Colonic mucosa (tissue), 4 donors: ENCODE measurements at regions not wholly inside any gene's neighbourhood (a gene's known extent, or its start where the extent isn't known, plus 50 kb on each side); places are given as distances from the start of the nearest gene placed in this dataset.

Experiments used
- DNase-seq: peaks from one replicate; pipeline ENCODE4 v3.0.0-alpha.2; 2020
- H3K27ac ChIP-seq: fragments of 200-600 bp; one replicate; pipeline ENCODE4 v1.8.0; 2021
- H3K27me3 ChIP-seq: fragments of 200-600 bp; one replicate; pipeline ENCODE4 v1.8.0; 2021
- H3K36me3 ChIP-seq: fragments of 200-600 bp; one replicate; pipeline ENCODE4 v1.8.0; 2021
- H3K4me1 ChIP-seq: fragments of 200-600 bp; one replicate; pipeline ENCODE4 v1.8.0; 2021; ENCODE audit warnings: mild to moderate bottlenecking
- H3K4me3 ChIP-seq: fragments of 200-600 bp; one replicate; pipeline ENCODE4 v1.8.0; 2021
- H3K9ac ChIP-seq, 2 donors: one replicate each; pipeline ENCODE4 v1.7.0; 2013; ENCODE audit warnings: control low read depth in 2 of 2, low read depth in 2 of 2, low read length in 2 of 2
- H3K9me3 ChIP-seq: fragments of 200-600 bp; one replicate; pipeline ENCODE4 v1.8.0; 2021
- intact Hi-C: fragments of 100-400 bp; cut with DNase I; formaldehyde crosslinking; loops from one replicate; pipeline ENCODE4 v1.14.1; 2022
- TF ChIP-seq, protein P1 (sequence below): fragments of 200-600 bp; IDR thresholded peaks from one replicate; pipeline ENCODE4 v1.8.0; 2022; ENCODE audit warnings: antibody characterized with exemption, mild to moderate bottlenecking
- donor health status: healthy.
- donor health status: DM: no; HTN: no; CAD: no.
- donor health status: DM: no; HTN: no; CAD: no.

GRCh38 chr3:13706886-13707285 lies 158.0 kb downstream of the FBLN2 start:
- intact Hi-C loops: no loop called here
- no peaks in the 10 kb centered on the region for H3K27me3 ChIP-seq
- no peaks in the 10 kb centered on the region for H3K36me3 ChIP-seq

GRCh38 chr3:13706451-13706850 lies 157.5 kb downstream of the FBLN2 start:
- H3K9ac ChIP-seq: no peak overlapping the region
- no peak overlapping the region for H3K4me3 ChIP-seq
- H3K36me3 ChIP-seq: no peaks in the 10 kb centered on the region
- H3K4me1 ChIP-seq: no peaks in the 10 kb centered on the region
- no peak for DNase-seq
- no peaks in the 10 kb centered on the region for H3K9me3 ChIP-seq
- TF ChIP-seq, protein P1, sequence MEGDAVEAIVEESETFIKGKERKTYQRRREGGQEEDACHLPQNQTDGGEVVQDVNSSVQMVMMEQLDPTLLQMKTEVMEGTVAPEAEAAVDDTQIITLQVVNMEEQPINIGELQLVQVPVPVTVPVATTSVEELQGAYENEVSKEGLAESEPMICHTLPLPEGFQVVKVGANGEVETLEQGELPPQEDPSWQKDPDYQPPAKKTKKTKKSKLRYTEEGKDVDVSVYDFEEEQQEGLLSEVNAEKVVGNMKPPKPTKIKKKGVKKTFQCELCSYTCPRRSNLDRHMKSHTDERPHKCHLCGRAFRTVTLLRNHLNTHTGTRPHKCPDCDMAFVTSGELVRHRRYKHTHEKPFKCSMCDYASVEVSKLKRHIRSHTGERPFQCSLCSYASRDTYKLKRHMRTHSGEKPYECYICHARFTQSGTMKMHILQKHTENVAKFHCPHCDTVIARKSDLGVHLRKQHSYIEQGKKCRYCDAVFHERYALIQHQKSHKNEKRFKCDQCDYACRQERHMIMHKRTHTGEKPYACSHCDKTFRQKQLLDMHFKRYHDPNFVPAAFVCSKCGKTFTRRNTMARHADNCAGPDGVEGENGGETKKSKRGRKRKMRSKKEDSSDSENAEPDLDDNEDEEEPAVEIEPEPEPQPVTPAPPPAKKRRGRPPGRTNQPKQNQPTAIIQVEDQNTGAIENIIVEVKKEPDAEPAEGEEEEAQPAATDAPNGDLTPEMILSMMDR: no peak
- no peaks in the 10 kb centered on the region for H3K27me3 ChIP-seq
- no peak overlapping the region for H3K27ac ChIP-seq
- intact Hi-C loops: no loop called here

More at GRCh38 chr3:13706886-13707285, 158.0 kb downstream of the FBLN2 start:
- Histone ChIP-seq H3K9me3 (no peaks in the 10 kb centered on the region), H3K4me3 (no peak overlapping the region), H3K27ac (no peak overlapping the region), H3K4me1 (no peaks in the 10 kb centered on the region), H3K9ac (no peak overlapping the region)
- TF ChIP-seq, protein P1: no peak
- DNase-seq: no peak

DNA sequence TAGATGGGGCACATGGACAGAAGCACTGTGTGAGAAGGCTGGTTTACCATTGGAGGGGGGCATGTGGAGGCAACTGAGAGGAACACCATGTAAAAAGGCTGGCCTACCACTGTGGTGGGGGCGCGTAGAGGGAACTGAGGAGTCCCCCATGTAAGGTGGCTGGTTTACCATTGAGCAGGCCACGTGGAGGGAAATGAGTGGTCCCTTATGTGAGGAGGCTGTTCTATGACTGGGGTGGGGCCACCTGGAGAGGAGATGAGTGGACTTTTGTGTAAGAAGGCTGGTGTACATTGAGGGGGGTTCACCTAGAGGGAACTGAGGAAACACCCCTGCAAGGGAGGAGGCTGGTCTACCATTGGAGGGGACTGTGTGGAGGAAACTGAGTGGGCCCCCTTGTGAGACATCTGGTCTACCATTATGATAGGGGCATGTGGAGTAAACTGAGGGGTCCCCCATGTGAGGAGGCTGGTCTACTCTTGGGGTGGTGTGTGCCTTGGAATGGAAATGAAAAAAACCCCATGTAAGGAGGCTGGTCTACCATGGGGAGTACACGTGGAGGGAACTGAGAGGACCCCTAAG lies 156.9 kb downstream of the FBLN2 start:
- Histone ChIP-seq H3K27me3 (no peaks in the 10 kb centered on the region), H3K9me3 (no peaks in the 10 kb centered on the region), H3K4me3 (no peak overlapping the region), H3K9ac (no peak overlapping the region), H3K4me1 (no peaks in the 10 kb centered on the region), H3K36me3 (no peaks in the 10 kb centered on the region), H3K27ac (no peak overlapping the region)
- DNase-seq: no peak
- intact Hi-C loops: no loop called here
- TF ChIP-seq, protein P1: no peak

- Histone ChIP-seq H3K36me3 (no peaks in the 10 kb centered on the region), H3K4me3 (no peak overlapping the region), H3K27ac (no peak overlapping the region), H3K4me1 (no peaks in the 10 kb centered on the region), H3K27me3 (no peaks in the 10 kb centered on the region), H3K9me3 (no peaks in the 10 kb centered on the region), H3K9ac (no peak overlapping the region)
- intact Hi-C loops: no loop called here
- TF ChIP-seq, protein P1: no peak
- DNase-seq: no peak
Measured at GRCh38 chr3:13705051-13705450, 156.1 kb downstream of the FBLN2 start.

- H3K4me3 ChIP-seq: no peak overlapping the region
- H3K9ac ChIP-seq: no peak overlapping the region
- intact Hi-C loops: no loop called here
Measured at GRCh38 chr3:13704174-13704573, 155.2 kb downstream of the FBLN2 start.

More at GRCh38 chr3:13704174-13704573, 155.2 kb downstream of the FBLN2 start:
- no peaks in the 10 kb centered on the region for H3K27me3 ChIP-seq
- H3K27ac ChIP-seq: no peak overlapping the region
- no peaks in the 10 kb centered on the region for H3K4me1 ChIP-seq
- DNase-seq: no peak
- no peaks in the 10 kb centered on the region for H3K36me3 ChIP-seq
- H3K9me3 ChIP-seq: no peaks in the 10 kb centered on the region
- TF ChIP-seq, protein P1: no peak
